ENCODE measurements at regions not wholly inside any gene's neighbourhood (a gene's known extent, or its start where the extent isn't known, plus 50 kb on each side); places are given as distances from the start of the nearest gene placed in this dataset.

GRCh38 chr3:107441617-107442016 lies 64.4 kb downstream of the CCDC54 start:
- TF ChIP-seq EZH2 (IDR thresholded peaks at IDR 0.05; ENCODE audit: borderline replicate concordance, insufficient read depth, low read depth, low read length, poor library complexity, severe bottlenecking) = no peak
- TF ChIP-seq CTCF (IDR thresholded peaks at IDR 0.05) = no peak

Measured in B cell (primary cell).